PC-9 (cell line): ENCODE measurements at regions not wholly inside any gene's neighbourhood (a gene's known extent, or its start where the extent isn't known, plus 50 kb on each side); places are given as distances from the start of the nearest gene placed in this dataset.

Experiments used
- BruUV-seq: library from RNA; stranded (reverse); fragments of 400-500 nt; replicated peaks from 2 replicates; lab custom pipeline; 2021; lab: Mats Ljungman, UMichigan
- CTCF ChIA-PET: fragments of 300-600 bp; sonication (Branson Sonifier 250); formaldehyde crosslinking; loops from one replicate; lab custom pipeline; 2022; ENCODE audit warnings: antibody characterized with exemption; lab: Charles Lee
- POLR2A ChIA-PET: fragments of 300-600 bp; sonication (Branson Sonifier 250); formaldehyde crosslinking; loops from one replicate; lab custom pipeline; 2022; ENCODE audit warnings: antibody characterized with exemption; ENCODE audit not compliant: unreplicated experiment; lab: Charles Lee
- DNase-seq, 2 experiments: peaks; one replicate each; pipeline versions ENCODE4 v3.0.0 to v3.0.0-alpha.2; 2015 to 2022; ENCODE audit warnings: mixed read lengths in 1 of 2
- H2AFZ ChIP-seq: fragments of 200-600 bp; sonication (generic); 2 replicates; pipeline ENCODE4 v1.8.1; 2017; ENCODE audit warnings: antibody characterized with exemption
- H3F3A ChIP-seq: fragments of 200-600 bp; sonication (generic); 2 replicates; pipeline ENCODE4 v1.8.1; 2017; ENCODE audit warnings: antibody characterized with exemption, mild to moderate bottlenecking, low read depth; ENCODE audit not compliant: insufficient read depth
- H3K27ac ChIP-seq: fragments of 200-600 bp; sonication (generic); 2 replicates; pipeline ENCODE4 v1.6.1; 2016; ENCODE audit warnings: mixed run types
- H3K27me3 ChIP-seq: fragments of 200-600 bp; sonication (generic); 2 replicates; pipeline ENCODE4 v1.6.1; 2016; ENCODE audit warnings: low read depth, mixed run types; ENCODE audit not compliant: insufficient read depth
- H3K36me3 ChIP-seq: fragments of 200-600 bp; sonication (generic); 2 replicates; pipeline ENCODE4 v1.6.1; 2016; ENCODE audit warnings: low read depth, mixed run types
- H3K4me1 ChIP-seq: fragments of 200-600 bp; sonication (generic); replicated peaks from 2 replicates; pipeline ENCODE4 v1.6.1; 2016; ENCODE audit warnings: mixed run types; ENCODE audit not compliant: insufficient read depth
- H3K4me2 ChIP-seq: fragments of 200-600 bp; sonication (generic); 2 replicates; pipeline ENCODE4 v1.6.1; 2017; ENCODE audit warnings: mixed run types
- H3K4me3 ChIP-seq: fragments of 200-600 bp; sonication (generic); 2 replicates; pipeline ENCODE4 v1.6.1; 2016; ENCODE audit warnings: mixed run types
- H3K79me2 ChIP-seq: fragments of 200-600 bp; sonication (generic); 2 replicates; pipeline ENCODE4 v1.6.1; 2017; ENCODE audit warnings: low read depth, mixed run types
- H3K9me2 ChIP-seq: fragments of 200-600 bp; sonication (generic); 2 replicates; pipeline ENCODE4 v1.8.1; 2017; ENCODE audit warnings: mild to moderate bottlenecking; ENCODE audit not compliant: insufficient read depth
- H3K9me3 ChIP-seq: fragments of 200-600 bp; sonication (generic); 2 replicates; pipeline ENCODE4 v1.8.1; 2016; ENCODE audit warnings: low read depth; ENCODE audit not compliant: insufficient read depth
- H4K20me1 ChIP-seq: fragments of 200-600 bp; sonication (generic); 2 replicates; pipeline ENCODE4 v1.8.1; 2017; ENCODE audit not compliant: insufficient read depth
- EZH2 ChIP-seq: fragments of 200-600 bp; sonication (generic); IDR thresholded peaks from 2 replicates; pipeline ENCODE4 v1.8.0; 2017; ENCODE audit warnings: antibody characterized with exemption, low read depth
- intact Hi-C: fragments of 100-400 bp; cut with micrococcal nuclease; formaldehyde crosslinking; loops from one replicate; pipeline ENCODE4 v1.10.0; 2022; ENCODE audit not compliant: unreplicated experiment
- TF ChIP-seq, protein P1 (sequence below): fragments of 200-600 bp; sonication (generic); conservative IDR thresholded peaks from 2 replicates; pipeline ENCODE4 v1.6.1; 2017; ENCODE audit warnings: mixed run types, antibody characterized with exemption, mild to moderate bottlenecking, moderate library complexity

DNA sequence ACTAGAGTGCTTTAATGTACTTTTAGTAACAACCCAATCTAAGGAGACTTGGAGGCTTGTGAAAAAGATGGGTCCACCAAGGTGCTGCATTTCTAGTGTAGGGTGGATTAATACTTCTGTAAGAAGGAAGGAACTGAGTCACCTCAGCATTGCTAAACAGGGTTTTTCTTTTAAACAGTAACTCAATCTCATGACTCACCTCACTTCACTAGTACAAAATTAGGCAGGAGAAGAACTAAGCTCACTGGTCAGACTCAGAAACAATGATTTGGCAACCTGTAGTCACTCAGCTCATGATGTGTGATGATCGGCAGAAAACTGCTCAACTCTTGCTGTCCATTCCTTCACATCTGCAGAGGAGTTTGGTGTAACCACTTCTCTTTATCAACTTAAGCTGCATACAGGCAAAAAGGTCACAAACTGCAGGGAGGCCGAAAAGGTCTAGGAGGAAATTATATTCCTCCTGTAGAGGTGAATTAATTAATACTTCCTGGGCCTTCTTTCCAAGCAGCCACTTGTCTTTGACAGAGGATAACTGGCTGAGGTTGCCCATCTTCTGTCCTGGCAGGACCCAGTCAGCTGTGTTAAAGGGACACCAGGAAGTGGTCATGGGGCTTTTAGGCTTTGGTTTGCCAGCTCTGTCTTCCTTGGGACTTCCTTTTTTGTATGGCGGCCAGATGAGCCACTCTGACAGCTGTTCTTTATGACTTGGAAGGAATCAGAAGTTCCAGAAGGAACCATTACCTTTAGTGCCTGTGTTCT is 466.9 kb downstream of the FUT8 start:
- Histone ChIP-seq H3K9me2 (no peaks in the 10 kb centered on the region), H2AFZ (0 out of 2 replicates have a peak overlapping the region, but pooled peaks have one; percentile 55), H3K9me3 (no peaks in the 10 kb centered on the region), H3K4me2 (peak overlapping the region; percentile 38), H3K27ac (peak overlapping the region; percentile 17; the same call in 1 of the 2 replicates), H3K27me3 (no peaks in the 10 kb centered on the region), H4K20me1 (no peaks in the 10 kb centered on the region), H3F3A (peaks cover 4% of the 10 kb centered on the region; the same call in 1 of the 2 replicates), H3K79me2 (no peaks in the 10 kb centered on the region), H3K4me3 (no peak overlapping the region), H3K4me1 (peaks cover 14% of the 10 kb centered on the region; the same call in 1 of the 2 replicates), H3K36me3 (no peaks in the 10 kb centered on the region)
- DNase-seq: peak; percentile 3 to 77
- CTCF ChIA-PET: interaction anchor here (0.5 kb wide), 1 partner anchor 52 kb away, joined by 3 read pairs; no protein-coding TSS in a partner anchor
- TF ChIP-seq, protein P1, sequence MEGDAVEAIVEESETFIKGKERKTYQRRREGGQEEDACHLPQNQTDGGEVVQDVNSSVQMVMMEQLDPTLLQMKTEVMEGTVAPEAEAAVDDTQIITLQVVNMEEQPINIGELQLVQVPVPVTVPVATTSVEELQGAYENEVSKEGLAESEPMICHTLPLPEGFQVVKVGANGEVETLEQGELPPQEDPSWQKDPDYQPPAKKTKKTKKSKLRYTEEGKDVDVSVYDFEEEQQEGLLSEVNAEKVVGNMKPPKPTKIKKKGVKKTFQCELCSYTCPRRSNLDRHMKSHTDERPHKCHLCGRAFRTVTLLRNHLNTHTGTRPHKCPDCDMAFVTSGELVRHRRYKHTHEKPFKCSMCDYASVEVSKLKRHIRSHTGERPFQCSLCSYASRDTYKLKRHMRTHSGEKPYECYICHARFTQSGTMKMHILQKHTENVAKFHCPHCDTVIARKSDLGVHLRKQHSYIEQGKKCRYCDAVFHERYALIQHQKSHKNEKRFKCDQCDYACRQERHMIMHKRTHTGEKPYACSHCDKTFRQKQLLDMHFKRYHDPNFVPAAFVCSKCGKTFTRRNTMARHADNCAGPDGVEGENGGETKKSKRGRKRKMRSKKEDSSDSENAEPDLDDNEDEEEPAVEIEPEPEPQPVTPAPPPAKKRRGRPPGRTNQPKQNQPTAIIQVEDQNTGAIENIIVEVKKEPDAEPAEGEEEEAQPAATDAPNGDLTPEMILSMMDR: no peak
- TF ChIP-seq EZH2: no peak
- intact Hi-C loops: no loop called here
- POLR2A ChIA-PET: interaction anchor here (0.6 kb wide), 1 partner anchor 85 kb away, joined by 9 read pairs; no protein-coding TSS in a partner anchor
- BruUV-seq: no TSS peak

DNA sequence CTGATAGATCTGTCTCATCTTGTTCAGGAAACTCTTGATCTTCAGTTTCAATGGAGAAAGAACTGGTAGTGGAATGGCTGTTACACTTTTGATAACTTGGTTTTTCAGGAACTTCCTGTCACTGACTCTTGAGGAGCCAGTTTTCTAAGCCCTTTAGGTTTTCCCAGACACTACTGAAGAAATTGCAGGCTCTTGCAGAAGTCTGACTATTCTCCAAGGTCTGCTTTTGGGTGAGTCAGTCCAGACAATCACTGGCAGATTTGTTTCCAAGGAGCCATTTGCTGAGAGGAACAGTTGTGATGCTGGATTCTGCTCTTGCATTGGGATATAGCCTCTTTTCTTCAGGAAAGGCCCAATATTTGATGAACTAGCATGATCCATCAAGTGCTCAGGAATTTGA is 468.0 kb downstream of the FUT8 start:
- CTCF ChIA-PET: no interaction called here
- peaks cover 14% of the 10 kb centered on the region; the same call in 1 of the 2 replicates for H3K4me1 ChIP-seq
- H3K9me2 ChIP-seq: no peaks in the 10 kb centered on the region
- TF ChIP-seq EZH2: no peak
- TF ChIP-seq, protein P1: no peak
- H3K36me3 ChIP-seq: no peaks in the 10 kb centered on the region
- no peaks in the 10 kb centered on the region for H3K9me3 ChIP-seq
- H3K27me3 ChIP-seq: no peaks in the 10 kb centered on the region
- no peak overlapping the region for H3K4me3 ChIP-seq
- H3F3A ChIP-seq: peaks cover 4% of the 10 kb centered on the region; the same call in 1 of the 2 replicates
- no TSS peak for BruUV-seq
- H3K27ac ChIP-seq: no peak overlapping the region
- no peaks in the 10 kb centered on the region for H3K79me2 ChIP-seq
- intact Hi-C loops: no loop called here
- POLR2A ChIA-PET: no interaction called here
- DNase-seq: no peak
- no peak overlapping the region for H3K4me2 ChIP-seq
- H4K20me1 ChIP-seq: no peaks in the 10 kb centered on the region
- no peak overlapping the region for H2AFZ ChIP-seq

DNA sequence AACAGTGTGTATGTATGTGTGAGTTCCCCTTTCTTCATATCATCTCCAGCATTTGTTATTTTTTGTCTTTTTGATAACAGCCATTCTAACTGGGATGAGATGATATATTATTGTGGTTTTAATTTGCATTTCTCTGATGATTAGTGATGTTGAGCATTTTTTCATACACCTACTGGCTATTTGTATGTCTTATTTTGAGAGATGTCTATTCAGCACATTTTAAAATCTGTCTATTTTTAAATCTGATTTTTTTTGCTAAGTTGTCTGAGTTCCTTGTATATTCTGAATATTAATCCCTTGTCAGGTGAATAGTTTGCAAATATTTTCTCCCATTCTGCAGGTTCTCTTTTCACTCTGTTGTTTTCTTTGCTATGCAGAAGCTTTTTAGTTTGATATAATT is 469.1 kb downstream of the FUT8 start:
- H4K20me1 ChIP-seq: no peaks in the 10 kb centered on the region
- H3K9me2 ChIP-seq: no peaks in the 10 kb centered on the region
- no peak overlapping the region for H3K4me2 ChIP-seq
- CTCF ChIA-PET: no interaction called here
- no peaks in the 10 kb centered on the region for H3K27me3 ChIP-seq
- H3F3A ChIP-seq: peaks cover 4% of the 10 kb centered on the region; the same call in 1 of the 2 replicates
- H3K4me3 ChIP-seq: no peak overlapping the region
- H3K4me1 ChIP-seq: peaks cover 14% of the 10 kb centered on the region; the same call in 1 of the 2 replicates
- no peak for DNase-seq
- no peaks in the 10 kb centered on the region for H3K79me2 ChIP-seq
- BruUV-seq: no TSS peak
- intact Hi-C loops: no loop called here
- no peak overlapping the region for H2AFZ ChIP-seq
- POLR2A ChIA-PET: no interaction called here
- H3K9me3 ChIP-seq: no peaks in the 10 kb centered on the region
- TF ChIP-seq, protein P1: no peak
- TF ChIP-seq EZH2: no peak
- H3K27ac ChIP-seq: no peak overlapping the region
- no peaks in the 10 kb centered on the region for H3K36me3 ChIP-seq
